GM12892 (cell line): ENCODE measurements at regions not wholly inside any gene's neighbourhood (a gene's known extent, or its start where the extent isn't known, plus 50 kb on each side); places are given as distances from the start of the nearest gene placed in this dataset.
"Not testable (repeated sequence)": the region's sequence is repeated elsewhere in the genome, so short reads cannot be mapped to it uniquely, and the experiment has no call there.

ENCODE experiments used
- POLR2A ChIP-seq: IDR thresholded peaks from 2 replicates; pipeline ENCODE4 v1.6.1; 2011; ENCODE audit warnings: low read depth, low read length, control low read depth
- POLR2AphosphoS5 ChIP-seq: IDR thresholded peaks from 2 replicates; pipeline ENCODE4 v1.6.1; 2011; ENCODE audit warnings: low read depth, low read length, control low read depth
- TAF1 ChIP-seq: IDR thresholded peaks from 2 replicates; pipeline ENCODE4 v1.6.1; 2011; ENCODE audit warnings: low read depth, mild to moderate bottlenecking, control low read depth, low read length, borderline replicate concordance

GRCh38 chr9:129443515-129444164 lies 177.3 kb downstream of the C9orf50 start:
- TF ChIP-seq POLR2AphosphoS5, POLR2A, TAF1: not testable (repeated sequence)
